Left colon (tissue), 2 donors: ENCODE measurements at regions not wholly inside any gene's neighbourhood (a gene's known extent, or its start where the extent isn't known, plus 50 kb on each side); places are given as distances from the start of the nearest gene placed in this dataset.

ENCODE experiments used
- ATAC-seq: fragments of 200-7000 bp; cut with Tn5 transposase; one replicate; pipeline ENCODE4 v1.9.1; 2020; ENCODE audit warnings: mild to moderate bottlenecking, moderate library complexity
- DNase-seq, 2 donors: peaks; one replicate each; pipeline ENCODE4 v3.0.0-alpha.2; 2020
- intact Hi-C, 2 donors: fragments of 100-400 bp; cut with DNase I in 1 of 2; cut with micrococcal nuclease in 1 of 2; formaldehyde crosslinking; loops; one replicate each; pipeline versions ENCODE4 v1.11.2 to v1.14.0; 2022; cut with DNase I, micrococcal nuclease
- donor health status: DM: no; HTN: no; CAD: no.
- donor health status: DM: yes; HTN: yes; CAD: no.

DNA sequence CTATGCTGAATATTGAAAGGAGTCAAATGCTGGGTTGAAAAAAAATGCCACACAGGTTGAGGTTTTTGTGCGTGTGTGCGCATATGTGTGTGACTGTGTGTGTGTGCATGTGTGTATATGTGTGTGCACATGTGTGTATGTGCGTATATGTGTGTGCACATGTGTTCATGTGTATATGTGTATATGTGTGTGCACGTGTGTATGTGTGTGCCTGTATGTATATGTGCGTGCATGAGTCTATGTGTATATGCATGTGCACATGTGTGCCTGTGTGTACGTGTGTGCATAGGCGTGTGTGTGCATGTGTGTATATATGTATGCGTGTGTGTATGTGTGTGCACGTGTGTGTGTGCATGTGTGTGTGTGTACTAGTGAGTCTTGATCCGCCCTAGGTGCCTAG lies 655.7 kb downstream of the AACS start:
- ATAC-seq: no peak
- intact Hi-C loops: no loop called here
- DNase-seq: no peak

DNA sequence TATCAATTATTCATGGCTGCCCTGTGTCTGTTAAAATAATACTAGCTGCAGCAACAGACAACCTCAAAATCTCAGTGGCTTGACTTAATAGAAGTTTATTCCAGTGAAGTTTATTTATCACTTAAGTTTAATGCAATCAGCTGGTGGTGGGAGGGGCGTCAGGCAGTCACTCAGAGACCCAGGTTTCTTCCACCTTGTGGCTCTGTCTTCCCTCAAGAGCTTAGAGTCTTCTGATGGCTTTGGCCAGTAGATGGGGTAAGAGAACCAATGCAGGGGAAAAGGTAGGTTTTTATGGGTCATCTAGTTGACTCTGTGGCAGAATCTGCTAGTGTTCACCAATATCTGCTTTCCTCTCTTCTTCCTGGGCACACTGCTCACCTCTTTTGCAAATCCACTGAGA lies 668.9 kb downstream of the AACS start:
- ATAC-seq: no peak
- intact Hi-C loops: no loop called here
- DNase-seq: no peak

DNA sequence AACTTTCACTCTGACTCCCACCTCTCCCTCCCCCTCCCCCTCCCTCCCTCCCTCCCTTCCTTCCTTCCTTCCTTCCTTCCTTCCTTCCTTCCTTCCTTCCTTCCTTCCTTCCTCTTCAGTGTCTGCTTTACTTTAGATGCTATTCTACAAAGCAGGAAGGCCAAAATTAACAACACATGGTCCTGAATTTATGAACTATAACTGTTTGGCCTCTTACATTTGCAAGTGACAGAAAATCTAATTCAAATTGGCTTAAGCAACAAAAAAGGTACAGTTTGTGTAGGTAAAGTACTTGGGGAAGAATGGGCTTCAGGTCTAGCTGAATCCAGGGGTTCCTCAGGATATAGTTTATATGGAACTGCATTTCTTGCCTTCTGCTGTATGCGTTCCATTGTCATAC lies 673.0 kb downstream of the AACS start:
- DNase-seq (no peak), ATAC-seq (no peak)
- intact Hi-C loops: no loop called here

DNA sequence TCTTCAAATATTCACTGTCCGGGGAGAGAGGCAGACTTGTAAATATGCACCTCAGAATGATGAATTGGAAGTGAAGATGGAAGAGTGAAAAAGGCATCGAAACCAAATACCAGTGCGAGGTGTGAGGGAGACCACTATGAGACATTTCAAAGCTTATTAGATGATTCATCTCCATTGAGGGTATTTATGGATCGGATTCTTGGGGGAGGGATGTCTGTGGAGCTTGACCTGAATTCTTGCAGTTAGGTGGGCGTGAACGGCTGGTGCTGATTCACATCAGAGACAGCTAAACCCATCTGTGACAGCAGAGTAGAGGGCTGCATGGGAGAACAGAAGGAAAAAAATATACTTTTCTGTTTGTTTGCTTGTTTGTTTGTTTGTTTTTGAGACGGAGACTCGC lies 677.2 kb downstream of the AACS start:
- intact Hi-C loops: no loop called here
- DNase-seq: no peak
- ATAC-seq: no peak

DNA sequence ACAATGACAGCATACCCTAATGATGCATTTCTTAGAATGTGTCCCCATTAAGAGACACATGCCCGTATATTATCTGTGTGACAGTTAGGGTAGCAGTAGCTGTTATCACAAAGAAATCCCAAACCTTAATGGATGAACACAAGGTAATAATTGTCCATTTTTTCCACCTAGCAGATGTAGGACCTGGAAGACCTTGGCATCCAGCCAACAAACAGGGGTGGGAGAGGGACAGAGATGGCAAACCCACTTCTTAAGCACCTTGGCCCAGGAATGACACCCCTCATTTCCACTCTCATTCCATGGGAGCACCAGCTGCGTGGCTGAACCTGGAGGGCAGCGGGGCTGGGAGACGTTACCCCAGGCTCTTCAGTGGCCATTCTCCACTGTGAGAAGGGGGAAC lies 679.0 kb downstream of the AACS start:
- ATAC-seq (no peak), DNase-seq (no peak)
- intact Hi-C loops: no loop called here

DNA sequence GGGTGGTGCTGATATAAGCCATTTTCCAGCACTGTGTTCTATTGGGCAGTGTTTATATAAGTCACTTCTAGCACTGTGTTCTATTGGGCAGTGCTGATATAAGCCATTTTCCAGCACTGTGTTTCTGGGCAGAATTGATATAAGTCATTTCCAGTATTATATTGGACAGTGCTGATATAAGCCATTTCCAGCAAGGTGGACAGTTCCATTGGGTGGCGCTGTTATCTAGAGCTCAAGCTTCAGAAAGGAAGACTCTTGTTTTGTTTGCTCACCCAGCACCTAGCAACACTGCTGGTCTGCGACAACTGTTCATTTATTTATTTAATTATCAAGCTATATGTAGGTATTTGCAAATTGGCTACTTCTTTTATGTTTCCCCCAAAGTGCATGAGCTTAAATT lies 690.3 kb downstream of the AACS start:
- DNase-seq (no peak), ATAC-seq (no peak)
- intact Hi-C loops: no loop called here

DNA sequence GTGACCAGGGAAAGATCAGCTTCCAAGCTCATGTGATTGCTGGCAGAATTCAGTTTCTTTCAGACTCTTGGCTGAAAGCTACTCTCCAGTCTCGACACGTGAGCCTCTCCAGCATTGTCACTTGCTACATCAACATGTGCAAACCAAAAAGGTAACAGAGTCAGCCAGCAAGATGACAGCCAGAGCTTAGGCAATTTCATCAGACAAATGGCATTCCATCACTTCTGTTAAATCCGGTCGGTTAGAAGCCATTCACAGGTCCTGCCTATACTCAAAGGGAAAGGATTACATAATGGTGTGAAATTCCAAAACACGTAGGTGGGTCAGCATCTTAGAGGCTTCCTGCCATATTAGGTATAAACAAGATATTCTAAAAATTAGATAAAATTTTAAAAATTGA lies 700.9 kb downstream of the AACS start:
- intact Hi-C loops: no loop called here
- DNase-seq: no peak
- ATAC-seq: no peak

DNA sequence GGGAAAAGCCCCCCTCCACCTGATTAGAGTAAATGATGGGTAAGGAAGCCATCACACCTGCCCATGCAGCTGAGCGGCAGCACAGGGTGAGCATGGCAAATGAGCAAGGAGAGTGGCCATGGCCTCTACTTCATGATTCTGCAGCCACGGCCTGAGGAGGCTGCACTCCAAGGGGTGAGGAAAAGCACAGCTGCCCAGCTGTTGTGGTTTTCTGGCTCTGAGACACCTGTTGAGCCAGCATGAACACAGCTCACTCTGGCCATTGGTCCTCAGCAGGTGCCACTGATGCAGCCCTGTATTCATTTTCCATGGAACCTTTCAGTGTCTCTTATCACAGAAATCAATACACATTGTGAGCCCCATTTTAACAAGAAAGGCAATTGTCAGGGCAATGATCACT lies 707.2 kb downstream of the AACS start:
- DNase-seq: no peak
- ATAC-seq: no peak
- intact Hi-C loops: no loop called here

DNA sequence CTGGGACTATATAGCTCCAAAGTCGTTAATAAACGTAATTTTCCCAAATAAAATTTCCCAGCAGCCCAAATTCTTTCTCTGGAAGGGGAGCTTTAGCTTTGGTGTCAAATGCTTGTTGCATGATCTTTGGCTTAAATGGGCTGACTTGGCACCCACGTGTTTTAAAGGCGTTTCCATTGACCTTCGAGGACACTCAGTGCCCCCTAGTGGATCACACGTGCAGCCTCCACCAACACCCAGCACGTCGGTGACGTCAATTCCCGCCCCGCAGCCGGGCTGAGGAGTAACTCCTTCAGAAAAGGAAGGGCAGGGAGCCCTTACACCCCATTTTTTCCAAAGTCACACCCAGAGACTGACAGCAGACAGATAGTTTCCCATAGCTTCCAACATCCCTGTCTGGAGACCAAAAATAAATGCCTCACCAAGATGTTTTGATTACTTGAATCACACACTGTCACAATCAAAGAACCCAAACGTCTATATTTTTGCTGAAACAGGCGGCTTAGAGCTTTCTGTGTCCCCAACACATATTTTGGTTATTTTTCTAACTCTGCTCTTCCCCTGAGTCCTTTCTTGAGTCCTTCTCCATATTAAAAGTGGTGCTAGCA lies 707.9 kb downstream of the AACS start:
- intact Hi-C loops: no loop called here
- peak in 1 of 2 donors; percentile 5 for DNase-seq
- no peak for ATAC-seq

DNA sequence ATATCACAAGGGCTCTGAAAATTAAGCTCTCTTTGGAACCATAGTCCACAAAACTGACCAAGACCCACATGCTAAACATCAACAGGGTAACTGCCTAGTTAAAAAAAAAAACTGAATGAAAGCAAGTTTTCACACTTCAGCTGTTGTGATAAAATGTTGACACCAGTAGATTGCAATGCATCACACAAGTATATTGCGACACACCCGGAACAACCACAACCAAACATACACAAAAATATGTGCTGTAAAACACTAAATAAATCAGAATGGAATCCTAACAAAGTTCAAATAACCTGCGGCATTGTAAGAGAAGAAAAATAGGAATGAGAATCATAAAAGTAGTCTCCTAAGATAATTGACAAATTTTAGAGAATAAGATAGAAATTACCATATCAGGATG lies 710.3 kb downstream of the AACS start:
- DNase-seq: no peak
- intact Hi-C loops: no loop called here
- no peak for ATAC-seq

DNA sequence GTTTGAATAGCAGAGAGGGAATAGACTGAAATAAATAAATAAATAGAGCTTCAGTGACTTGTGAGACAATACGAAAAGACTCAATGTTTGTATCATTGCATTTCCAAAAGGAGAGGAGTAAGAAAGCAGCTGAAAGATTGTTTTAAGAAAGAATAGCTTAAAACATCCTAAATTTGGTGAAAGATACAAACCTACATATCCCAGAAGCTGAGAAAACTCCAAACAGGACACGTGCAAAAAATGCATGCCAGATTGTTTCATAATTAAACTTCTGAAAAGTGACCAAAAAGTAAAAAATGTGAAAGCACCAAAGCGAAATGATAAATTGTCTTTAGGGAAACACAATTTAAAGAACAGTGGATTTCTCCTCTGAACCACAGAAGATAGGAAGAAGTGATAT lies 711.0 kb downstream of the AACS start:
- no peak for ATAC-seq
- DNase-seq: no peak
- intact Hi-C loops: no loop called here

DNA sequence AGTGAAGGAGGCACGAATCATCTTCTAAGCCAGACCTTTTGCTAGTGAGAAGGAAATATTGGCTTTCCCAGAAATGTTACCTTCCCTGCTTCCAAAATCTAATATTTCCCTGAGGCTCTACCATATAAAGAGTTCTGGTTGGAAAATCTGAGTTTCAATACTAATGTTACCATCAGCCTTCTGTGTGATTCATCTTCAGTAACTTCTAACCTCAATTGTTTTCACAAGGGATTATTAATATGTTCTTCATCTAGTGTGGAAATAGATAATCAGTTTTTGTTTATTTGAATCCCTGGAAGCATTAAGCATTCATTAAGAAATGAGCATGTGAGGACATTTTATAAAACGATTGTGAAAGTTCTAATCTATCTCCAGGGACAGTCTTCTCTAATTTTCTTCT lies 720.9 kb downstream of the AACS start:
- intact Hi-C loops: no loop called here
- ATAC-seq (no peak), DNase-seq (no peak)

DNA sequence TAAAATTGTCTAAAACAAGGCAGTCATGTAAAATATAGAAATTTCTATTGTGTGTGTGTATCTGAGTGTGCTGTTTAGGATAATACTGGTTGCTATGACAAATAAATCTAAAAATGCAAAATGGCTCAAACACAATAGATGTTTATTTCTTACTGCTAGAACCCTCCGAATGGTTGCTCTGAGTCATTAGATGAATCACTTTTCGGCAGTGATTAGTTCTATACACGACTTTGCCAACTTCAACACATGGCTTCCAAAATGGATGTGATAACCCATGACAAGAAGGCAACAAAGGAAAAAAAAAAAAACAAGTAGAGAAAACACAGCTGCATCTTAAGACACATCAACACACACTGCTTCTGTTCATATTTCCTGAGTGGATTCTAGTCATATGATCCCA lies 729.2 kb downstream of the AACS start:
- ATAC-seq (no peak), DNase-seq (no peak)
- intact Hi-C loops: no loop called here

DNA sequence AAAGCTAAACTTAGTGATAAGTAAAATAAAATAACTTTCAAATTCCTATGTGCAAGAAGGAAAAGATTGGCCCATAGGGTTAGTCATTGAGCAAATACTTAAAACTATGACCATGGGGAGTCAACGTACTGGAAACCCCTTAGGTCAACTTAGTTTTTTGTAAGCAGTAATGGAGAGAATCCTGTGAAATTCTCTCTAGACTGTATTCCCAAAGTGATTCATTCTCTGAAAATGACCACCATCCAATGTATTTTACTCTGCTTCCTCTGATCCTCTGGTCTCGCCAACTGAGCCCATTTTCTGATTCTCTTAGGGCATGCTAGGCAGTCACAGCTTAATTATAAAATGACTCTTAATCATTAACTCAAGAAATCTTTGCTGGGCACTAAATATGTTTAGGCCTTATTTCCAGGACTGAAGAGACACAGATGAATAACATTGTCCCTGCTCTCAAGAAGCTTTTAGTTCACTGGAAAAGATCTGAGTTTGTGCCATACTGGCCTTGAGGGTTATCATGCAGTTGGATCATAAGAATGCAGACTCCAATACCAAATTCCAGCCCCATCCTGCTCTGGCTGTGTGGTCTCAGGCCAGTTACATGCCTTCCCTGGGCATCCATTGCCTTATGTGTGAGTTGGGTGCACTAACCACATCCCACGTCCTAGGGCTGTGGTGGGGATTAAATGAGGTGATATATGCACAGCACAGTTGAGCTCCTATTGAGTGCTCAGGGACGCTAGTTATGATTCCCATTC lies 732.4 kb downstream of the AACS start:
- ATAC-seq (no peak), DNase-seq (no peak)
- intact Hi-C loops: no loop called here

DNA sequence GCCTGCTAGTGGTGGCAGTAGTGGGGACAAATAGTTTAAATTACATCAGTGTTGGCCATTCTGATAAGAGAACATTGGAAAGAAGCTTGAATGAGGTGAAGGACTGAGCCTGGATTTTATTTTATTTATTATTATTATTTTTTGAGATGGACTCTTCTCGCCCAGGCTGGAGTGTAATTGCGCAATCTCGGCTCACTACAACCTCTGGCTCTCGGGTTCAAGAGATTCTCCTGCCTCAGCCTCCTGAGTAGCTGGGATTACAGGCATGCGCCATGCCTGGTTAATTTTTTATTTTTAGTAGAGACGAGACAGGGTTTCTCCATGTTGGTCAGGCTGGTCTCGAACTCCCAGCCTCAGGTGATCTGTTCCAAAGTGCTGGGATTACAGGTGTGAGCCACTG lies 739.4 kb downstream of the AACS start:
- intact Hi-C loops: no loop called here
- no peak for ATAC-seq
- no peak for DNase-seq

DNA sequence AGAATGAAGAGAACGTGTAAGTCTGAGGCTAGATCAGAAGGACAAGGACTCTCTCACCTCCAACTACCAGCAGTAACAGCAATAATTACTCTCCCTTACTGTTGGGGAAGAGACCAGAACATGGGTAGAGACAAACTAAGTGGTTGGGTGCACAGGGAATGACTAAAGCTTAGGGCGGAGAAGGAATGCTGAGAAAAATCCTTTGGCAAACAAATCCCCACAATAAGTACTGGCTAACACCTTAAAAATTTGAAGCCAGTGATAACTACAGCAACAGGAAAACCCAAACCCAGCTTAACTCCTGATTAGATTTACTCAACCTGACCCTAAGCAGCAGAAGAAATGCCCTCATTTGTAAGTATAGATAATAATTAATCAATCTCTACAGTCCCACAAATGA lies 759.0 kb downstream of the AACS start:
- intact Hi-C loops: no loop called here
- no peak for ATAC-seq
- no peak for DNase-seq

DNA sequence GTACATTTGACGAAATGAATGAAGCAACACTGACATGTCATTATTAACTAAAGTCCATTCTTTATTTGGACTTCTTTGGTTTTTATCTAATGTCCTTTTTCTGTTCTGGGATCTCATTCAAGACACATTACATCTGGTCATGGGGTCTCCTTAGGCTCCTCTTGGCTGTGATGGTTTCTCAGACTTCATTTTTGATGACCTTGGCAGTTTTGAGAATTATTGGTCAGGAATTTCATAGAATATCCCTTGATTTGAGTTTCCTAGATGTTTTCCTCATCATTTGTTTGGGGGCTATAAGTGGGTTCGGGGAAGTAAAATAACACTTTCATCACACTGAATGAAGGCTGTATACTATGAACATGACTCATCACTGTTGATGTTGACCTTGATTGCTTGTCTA lies 770.6 kb downstream of the AACS start:
- ATAC-seq (no peak), DNase-seq (no peak)
- intact Hi-C loops: no loop called here

DNA sequence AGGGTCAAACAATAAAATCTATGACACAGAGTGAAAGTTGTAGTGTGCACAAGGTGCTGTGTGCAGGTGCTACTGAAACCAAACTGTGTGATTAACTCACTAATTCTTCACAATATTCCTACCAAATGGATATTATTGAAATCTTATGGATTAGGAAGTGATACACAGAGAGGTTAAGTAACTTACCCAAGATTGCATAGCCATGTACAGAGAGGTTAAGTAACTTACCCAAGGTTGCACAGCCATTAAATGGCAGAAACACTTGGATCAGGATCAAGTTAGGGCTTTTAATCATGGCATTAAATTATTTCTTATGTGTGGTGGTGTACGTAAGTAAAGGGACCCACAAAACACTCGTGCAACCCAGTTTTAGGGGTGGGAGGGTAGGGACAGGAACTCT lies 771.4 kb downstream of the AACS start:
- ATAC-seq (no peak), DNase-seq (no peak)
- intact Hi-C loops: no loop called here

DNA sequence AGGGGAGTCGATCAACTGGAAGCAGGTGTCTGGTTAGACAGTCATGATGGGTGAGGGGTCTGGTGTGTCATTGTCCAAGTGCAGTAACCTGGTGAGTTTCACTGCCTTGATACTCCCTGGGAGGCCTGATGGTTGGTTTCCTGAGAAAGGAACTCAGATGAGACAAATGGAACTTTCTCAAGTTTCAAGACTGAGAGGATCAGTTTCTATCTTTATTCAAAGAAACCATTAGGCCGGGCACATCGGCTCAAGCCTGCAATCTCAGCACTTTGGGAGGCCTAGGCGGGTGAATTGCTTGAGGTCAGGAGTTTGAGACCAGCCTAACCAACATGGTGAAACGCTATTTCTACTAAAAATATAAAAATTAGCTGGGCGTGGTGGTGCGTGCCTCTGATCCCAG lies 776.1 kb downstream of the AACS start:
- intact Hi-C loops: no loop called here
- ATAC-seq (no peak), DNase-seq (no peak)

DNA sequence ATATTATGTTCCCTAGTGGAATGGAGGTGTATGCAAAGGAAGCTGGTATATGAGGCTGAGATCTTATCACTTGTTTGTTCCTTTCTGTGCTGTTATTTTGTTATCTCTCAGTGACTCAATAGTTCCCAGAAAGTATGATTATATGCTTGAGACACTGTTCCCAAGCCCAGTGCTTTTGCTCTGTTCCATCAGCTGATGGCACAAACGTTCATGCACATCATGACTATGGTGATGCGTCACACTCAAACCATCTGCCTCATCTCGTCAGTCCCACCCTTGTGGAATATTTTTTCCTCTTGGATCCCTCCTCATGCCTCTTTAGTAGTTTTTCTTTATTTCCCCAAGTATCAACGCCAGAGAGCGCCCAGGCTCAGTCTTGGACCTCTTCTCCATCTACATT lies 786.9 kb downstream of the AACS start:
- intact Hi-C loops: no loop called here
- ATAC-seq: no peak
- DNase-seq: no peak

DNA sequence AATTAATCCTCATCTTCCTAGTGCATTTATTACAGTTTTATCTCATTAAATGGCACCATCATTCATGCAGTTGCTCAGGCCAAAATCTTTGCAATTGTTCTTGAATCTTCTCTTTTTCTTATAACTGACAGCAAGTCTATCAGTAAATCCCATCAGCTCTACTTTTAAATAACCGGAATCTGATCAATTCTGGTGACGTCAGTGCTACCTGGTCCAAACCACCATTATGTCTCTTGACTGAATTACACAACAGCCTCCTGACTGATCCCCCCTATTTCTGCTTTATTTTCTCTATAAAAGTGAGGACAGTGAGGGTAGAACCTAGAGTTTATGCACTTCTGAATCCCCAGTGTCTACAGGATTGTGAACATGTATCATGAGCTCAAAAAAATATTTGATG lies 787.4 kb downstream of the AACS start:
- intact Hi-C loops: no loop called here
- ATAC-seq: no peak
- DNase-seq: no peak
